ENCODE measurements at regions not wholly inside any gene's neighbourhood (a gene's known extent, or its start where the extent isn't known, plus 50 kb on each side); places are given as distances from the start of the nearest gene placed in this dataset.

DNA sequence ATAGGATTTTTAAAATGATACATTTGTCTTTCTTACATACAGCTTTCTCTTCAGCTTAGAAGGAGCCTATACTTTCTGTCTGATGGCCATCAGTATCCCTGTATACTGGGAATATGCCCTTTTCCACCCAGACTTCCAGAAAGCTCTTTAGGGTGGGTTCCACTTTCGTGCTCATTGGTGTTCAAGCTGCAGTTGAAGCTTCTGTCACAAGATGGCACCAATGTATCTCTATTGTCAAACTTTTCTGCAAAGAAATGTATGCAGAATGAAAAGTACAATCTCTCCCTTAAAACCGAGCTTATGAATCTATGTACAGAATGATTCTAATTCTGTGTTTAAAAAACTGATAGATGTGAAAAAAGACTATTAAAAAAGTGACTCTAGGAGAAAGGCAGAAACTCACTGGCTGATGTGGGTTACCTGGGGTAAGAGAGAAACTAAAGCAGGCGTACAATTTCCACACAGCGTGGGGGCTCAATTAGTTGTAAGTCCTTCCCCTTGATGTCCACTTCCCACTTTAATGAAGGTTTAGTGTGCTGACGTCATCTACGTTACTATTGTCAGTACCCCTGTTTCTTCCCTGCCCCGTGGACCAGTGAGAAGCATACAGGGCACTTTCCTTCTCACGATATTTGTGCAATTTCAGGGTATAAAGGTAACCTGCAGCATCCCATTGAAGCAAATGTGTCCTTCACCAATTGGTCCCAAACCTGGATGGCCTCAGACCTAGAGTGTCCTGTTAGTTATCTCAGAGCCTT is 57.3 kb upstream of the TCEAL2 start:
- TF ChIP-seq, protein P1, sequence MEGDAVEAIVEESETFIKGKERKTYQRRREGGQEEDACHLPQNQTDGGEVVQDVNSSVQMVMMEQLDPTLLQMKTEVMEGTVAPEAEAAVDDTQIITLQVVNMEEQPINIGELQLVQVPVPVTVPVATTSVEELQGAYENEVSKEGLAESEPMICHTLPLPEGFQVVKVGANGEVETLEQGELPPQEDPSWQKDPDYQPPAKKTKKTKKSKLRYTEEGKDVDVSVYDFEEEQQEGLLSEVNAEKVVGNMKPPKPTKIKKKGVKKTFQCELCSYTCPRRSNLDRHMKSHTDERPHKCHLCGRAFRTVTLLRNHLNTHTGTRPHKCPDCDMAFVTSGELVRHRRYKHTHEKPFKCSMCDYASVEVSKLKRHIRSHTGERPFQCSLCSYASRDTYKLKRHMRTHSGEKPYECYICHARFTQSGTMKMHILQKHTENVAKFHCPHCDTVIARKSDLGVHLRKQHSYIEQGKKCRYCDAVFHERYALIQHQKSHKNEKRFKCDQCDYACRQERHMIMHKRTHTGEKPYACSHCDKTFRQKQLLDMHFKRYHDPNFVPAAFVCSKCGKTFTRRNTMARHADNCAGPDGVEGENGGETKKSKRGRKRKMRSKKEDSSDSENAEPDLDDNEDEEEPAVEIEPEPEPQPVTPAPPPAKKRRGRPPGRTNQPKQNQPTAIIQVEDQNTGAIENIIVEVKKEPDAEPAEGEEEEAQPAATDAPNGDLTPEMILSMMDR (IDR thresholded peaks at IDR 0.05; ENCODE audit: insufficient read depth, low read depth, low read length), result peak; percentile 42
- no peak overlapping the region for H3K4me3 ChIP-seq (ENCODE audit: low read depth, low read length)
- peak; percentile 4 for DNase-seq (ENCODE audit: low read depth)

DNA sequence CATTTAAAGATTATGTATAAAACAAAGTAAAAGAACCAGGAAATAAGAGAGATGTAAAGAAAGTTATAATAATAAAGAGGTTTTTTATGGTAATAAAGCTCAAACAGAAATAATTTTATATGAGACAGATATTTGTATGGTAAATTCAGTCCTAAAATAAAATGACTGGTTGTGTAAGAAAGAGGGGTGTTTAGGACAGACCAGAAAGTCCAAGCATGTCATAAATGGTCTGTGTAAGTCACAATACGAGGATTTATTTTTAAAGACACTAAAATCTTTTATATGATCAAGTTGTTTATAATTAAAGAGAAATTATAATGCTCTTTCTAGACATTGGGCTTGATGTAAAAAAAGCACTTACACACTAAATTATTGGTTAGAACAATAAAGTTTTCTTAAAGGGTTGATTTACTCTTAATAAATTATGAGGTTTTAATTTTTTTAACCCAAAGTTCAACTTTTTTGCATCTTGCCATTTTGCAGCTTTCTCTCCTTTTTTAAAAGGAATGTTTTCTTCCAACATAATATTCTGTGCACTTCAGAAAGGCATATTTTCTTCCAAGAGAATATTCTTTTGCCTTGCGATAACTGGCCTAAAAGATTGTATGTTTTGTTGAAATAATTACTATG is 61.9 kb upstream of the TCEAL2 start:
- no peak for DNase-seq (ENCODE audit: low read depth)
- TF ChIP-seq, protein P1 (IDR thresholded peaks at IDR 0.05; ENCODE audit: insufficient read depth, low read depth, low read length), result no peak

DNA sequence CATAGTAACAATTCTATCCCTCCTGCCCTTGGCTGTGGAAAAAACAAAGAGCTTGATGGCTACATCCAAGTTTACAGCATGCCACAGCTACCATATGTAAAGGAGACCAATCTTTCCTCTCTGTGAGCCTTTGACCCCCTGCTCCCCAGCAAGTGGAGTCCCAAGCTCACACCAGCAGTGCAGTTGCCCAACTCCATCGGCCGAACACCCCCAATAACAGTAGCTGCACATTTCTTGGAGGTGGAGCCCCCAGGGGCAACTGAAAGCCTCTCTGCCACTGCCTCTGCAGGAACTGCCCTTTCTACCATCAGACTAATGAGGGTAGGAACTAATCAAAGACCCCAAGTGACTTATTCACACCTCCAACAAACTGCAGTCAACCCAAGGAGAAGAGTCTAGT is 81.0 kb upstream of the TCEAL2 start:
- TF ChIP-seq, protein P1 (IDR thresholded peaks at IDR 0.05; ENCODE audit: insufficient read depth, low read depth, low read length), result no peak
- no peak overlapping the region for H3K4me3 ChIP-seq (ENCODE audit: low read depth, low read length)
- DNase-seq (ENCODE audit: low read depth), result no peak

More for the DNA sequence above, 61.9 kb upstream of the TCEAL2 start:
- H3K4me3 ChIP-seq (ENCODE audit: low read depth, low read length), result no peak overlapping the region

DNA sequence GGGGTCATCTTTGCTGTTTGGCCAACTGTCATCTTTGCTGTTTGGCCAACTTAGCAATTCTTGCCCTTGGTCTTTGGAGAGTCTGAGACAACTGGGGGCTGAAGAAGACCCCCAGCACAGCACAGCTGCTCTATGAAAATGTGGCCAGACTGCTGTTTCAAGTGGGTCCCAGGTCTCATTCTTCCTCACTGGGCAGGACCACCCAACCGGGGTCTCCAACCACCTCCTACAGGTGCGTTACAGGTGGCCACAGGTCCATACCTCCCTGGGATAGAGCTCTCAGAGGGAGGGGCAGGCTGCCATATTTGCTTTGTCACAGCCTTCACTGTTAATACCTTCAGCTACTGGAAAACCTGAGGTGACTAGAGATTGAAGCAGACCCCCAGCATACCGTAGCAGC is 82.1 kb upstream of the TCEAL2 start:
- TF ChIP-seq, protein P1 (IDR thresholded peaks at IDR 0.05; ENCODE audit: insufficient read depth, low read depth, low read length), result no peak
- no peak for DNase-seq (ENCODE audit: low read depth)
- no peak overlapping the region for H3K4me3 ChIP-seq (ENCODE audit: low read depth, low read length)

DNA sequence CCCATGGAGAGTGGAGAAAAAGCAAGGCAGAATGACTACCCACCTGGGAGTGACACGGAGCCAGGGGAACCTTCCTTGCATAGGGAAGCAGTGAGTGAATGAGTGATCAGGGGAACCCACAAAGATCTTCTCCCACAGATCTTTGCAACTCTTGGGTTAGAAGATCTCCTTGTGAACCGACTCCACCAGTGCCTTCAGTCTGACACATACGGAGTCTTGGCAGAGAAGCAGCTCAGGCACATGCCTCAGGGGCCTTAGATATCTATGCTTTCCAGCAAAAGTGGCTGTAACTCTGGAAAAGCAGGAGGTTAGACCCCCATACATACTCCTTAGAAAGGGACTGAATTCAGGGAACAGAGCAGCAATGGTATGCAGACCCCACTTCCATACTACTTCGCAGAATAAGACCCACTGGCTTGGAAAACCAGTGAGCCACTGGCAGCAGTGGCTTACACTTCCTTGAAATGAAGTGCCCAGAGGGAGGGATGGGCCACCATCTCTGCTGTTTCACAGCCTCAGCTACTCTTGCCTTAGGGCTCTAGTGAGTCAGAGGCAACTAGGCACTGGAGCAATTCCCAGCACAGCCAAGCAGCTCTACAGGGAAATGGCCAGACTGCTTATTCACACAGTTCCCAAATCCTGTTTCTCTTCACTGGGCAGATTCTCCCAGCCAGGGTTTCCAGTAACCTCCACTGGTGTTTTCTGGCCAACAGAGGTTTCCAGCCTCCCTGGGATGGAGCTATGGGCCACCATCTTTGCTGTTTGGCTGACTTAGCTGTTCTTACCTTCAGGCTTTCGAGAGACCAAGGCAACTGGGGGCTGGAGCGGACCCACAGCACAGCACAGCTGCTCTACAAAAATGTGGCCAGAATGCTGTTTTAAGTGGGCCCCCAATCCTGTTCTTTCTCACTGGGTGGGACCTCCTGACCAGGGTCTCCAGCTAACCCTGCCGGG is 82.8 kb upstream of the TCEAL2 start:
- TF ChIP-seq, protein P1 (IDR thresholded peaks at IDR 0.05; ENCODE audit: insufficient read depth, low read depth, low read length), result no peak
- no peak for DNase-seq (ENCODE audit: low read depth)
- H3K4me3 ChIP-seq (ENCODE audit: low read depth, low read length), result no peak overlapping the region

DNA sequence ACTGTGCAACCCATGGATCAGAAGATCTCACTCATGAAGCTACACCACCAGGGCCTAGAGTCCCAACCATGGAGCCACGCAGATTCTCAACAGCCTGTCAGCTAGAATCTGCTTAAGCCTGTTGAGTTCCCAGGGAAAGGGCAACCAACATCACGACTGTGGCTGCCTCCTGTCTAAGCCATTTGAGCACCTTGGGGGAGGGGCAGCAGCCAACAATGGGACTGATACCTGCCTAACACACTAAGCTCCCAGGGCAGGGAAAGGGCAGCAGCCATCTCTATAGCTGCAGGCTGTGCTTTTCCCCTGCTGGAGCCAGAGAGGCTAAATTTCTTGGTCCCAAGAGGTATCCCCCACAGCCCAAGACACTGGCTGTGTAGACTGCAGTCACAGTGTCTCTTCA is 96.5 kb upstream of the TCEAL2 start:
- TF ChIP-seq, protein P1 (IDR thresholded peaks at IDR 0.05; ENCODE audit: insufficient read depth, low read depth, low read length), result no peak
- H3K4me3 ChIP-seq (ENCODE audit: low read depth, low read length), result no peak overlapping the region
- DNase-seq (ENCODE audit: low read depth), result no peak
